ENCODE measurements at regions not wholly inside any gene's neighbourhood (a gene's known extent, or its start where the extent isn't known, plus 50 kb on each side); places are given as distances from the start of the nearest gene placed in this dataset.
A peak's percentile ranks its signal among the peaks of the same experiment; 100 is the strongest.
"Not testable (repeated sequence)": the region's sequence is repeated elsewhere in the genome, so short reads cannot be mapped to it uniquely, and the experiment has no call there.

DNA sequence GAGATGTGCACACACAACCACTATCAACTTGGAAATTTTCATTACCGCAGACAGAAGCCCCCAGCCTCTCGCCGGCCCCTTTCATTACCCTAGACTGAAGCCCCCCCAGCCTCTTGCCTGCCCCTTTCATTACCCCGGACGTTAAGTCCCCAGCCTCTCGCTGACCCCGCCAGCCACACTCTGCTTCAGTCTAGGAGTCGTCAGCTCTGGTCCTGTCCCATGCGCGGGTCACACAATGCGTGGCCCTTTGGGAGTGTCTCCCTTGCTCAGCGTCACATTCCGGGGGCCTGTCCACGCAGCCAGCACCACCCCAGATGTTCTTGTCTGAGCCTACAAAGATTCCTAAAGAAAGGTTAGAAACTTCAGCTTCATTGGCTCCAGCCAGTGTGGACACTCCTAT, 157.7 kb downstream of the LAT start:
- H3K4me3 ChIP-seq (ENCODE audit: low read length in 2 of 2); H3K27me3 ChIP-seq (ENCODE audit: control insufficient read depth in 1 of 2, insufficient read depth in 2 of 2, low read length in 1 of 2); H3K27ac ChIP-seq (ENCODE audit: low read depth in 1 of 2, low read length in 2 of 2); H3K4me1 ChIP-seq (ENCODE audit: control insufficient read depth in 1 of 2, insufficient read depth in 2 of 2, low read length in 2 of 2); intact Hi-C loops (cut with DNase I); H3K9me3 ChIP-seq (ENCODE audit: control insufficient read depth, low read length); H3K36me3 ChIP-seq (ENCODE audit: control insufficient read depth in 1 of 2, insufficient read depth in 2 of 2, low read length in 1 of 2); ATAC-seq (ENCODE audit: low FRiP score): not testable (repeated sequence)
- 78 to 87% methylated on average over 14 of the region's 14 CpGs for WGBS, 2 donors
- peak; percentile 40 to 63 for DNase-seq

DNA sequence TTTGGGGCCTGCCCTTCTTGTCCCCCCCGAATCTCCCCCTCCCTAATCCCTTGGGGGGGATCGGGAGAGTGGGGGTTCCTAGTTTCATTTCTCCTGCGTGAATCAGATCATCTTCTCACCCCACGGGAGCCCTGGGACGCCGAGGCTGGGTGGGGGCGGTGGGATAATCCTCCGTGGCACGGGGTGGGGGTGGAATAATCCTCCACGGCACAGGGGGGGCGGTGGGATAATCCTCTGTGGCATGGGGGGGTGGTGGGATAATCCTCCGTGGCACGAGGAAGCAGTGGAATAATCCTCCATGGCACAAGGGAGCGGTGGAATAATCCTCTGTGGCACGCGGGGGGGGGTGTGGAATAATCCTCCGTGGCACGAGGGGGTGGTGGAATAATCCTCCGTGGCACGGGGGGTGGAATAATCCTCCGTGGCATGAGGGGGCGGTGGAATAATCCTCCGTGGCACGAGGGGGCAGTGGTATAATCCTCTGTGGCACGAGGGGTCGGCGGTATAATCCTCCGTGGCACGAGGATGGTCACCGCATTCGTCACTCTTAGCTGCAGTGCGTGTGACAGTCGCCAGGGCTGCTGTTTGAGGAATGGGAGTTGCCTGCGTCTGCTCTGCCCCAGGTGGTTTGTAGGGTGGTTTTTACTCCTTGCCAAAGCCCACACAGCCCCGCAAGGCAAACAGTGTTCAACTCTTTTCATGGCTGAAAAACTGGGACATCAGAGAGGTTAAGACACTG, 156.9 kb downstream of the LAT start:
- WGBS, 2 donors = 88 to 90% methylated on average over 33 to 35 of the region's 35 CpGs

DNA sequence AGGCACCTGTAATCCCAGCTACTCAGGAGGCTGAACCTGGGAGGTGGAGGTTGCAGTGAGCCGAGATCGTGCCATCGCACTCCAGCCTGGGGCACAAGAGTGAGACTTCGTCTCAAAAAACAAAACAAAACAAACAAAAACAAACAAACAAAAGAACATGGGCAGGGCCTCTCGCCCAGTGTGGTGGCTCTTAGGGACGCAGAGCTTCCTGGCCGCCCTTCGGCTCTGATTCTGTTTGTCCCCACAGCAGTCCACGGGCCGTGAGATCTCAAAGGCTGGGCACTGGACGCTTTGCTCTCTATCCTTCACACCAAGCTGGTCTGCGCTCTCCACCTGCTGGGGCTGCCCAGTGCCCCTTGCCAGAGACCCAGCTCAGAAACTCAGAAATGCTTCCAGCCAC, 156.3 kb downstream of the LAT start:
- peak; percentile 18 to 62 for DNase-seq
- 82 to 93% methylated on average over 10 to 12 of the region's 12 CpGs for WGBS, 2 donors
- H3K27ac ChIP-seq (ENCODE audit: low read depth in 1 of 2, low read length in 2 of 2); H3K27me3 ChIP-seq (ENCODE audit: control insufficient read depth in 1 of 2, insufficient read depth in 2 of 2, low read length in 1 of 2); H3K4me3 ChIP-seq (ENCODE audit: low read length in 2 of 2); H3K36me3 ChIP-seq (ENCODE audit: control insufficient read depth in 1 of 2, insufficient read depth in 2 of 2, low read length in 1 of 2); intact Hi-C loops (cut with DNase I); H3K9me3 ChIP-seq (ENCODE audit: control insufficient read depth, low read length); H3K4me1 ChIP-seq (ENCODE audit: control insufficient read depth in 1 of 2, insufficient read depth in 2 of 2, low read length in 2 of 2); ATAC-seq (ENCODE audit: low FRiP score): not testable (repeated sequence)

More for the DNA sequence above, 156.9 kb downstream of the LAT start:
- Histone ChIP-seq H3K27me3 (ENCODE audit: control insufficient read depth in 1 of 2, insufficient read depth in 2 of 2, low read length in 1 of 2) (no peaks in the 10 kb centered on the region), H3K36me3 (ENCODE audit: control insufficient read depth in 1 of 2, insufficient read depth in 2 of 2, low read length in 1 of 2) (no peaks in the 10 kb centered on the region), H3K4me3 (ENCODE audit: low read length in 2 of 2) (no peak overlapping the region), H3K9me3 (ENCODE audit: control insufficient read depth, low read length) (no peaks in the 10 kb centered on the region), H3K27ac (ENCODE audit: low read depth in 1 of 2, low read length in 2 of 2) (no peak overlapping the region), H3K4me1 (ENCODE audit: control insufficient read depth in 1 of 2, insufficient read depth in 2 of 2, low read length in 2 of 2) (no peaks in the 10 kb centered on the region)
- intact Hi-C loops (cut with DNase I) = no loop called here
- ATAC-seq (ENCODE audit: low FRiP score) (no peak), DNase-seq (peak; percentile 34 to 72)

DNA sequence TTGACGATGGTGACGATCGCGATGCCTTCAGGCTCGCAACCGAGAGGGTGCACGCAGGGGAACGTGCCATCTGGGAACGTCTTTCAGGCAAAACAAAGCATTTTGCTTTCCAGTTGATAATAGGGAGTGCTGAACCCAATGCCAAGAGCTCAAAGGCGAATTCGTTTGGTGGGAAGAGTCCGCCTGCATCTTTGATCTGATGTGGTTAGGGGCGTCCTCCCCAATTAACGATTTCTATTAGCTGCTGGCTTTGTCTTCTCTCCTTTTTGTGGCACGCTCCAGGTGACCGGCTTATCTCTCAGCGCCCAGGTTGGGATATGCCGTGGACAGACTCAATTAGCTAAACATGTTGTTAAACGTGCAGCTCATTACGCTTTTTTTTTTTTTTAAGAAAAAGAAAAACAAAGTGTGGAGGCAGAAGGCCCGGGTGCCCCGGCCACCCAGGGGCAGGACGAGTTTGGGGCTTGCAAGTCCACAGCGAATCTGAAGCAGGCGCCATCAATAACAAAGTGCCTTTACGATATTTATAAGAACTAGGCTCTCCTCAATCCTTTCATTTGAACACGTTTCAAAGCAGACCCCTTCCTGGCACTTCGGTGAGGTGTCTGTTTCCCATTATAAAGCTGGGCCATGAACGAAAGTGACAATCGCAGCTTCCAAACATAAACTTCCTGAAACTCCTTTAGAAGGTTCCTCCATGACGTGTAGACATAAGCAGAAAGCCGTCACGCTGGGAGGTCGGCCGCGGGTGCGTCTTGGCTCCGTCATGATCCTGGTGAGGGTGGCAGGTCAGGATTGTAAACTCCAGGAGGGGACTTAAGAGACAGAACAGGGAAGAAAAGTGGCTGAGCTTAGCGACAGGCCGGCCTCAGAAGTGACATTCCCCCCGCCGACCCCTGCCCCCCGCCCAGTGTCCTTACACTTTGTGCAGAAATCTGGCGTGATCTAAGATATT, 155.3 kb downstream of the LAT start:
- H3K27ac ChIP-seq (ENCODE audit: low read depth in 1 of 2, low read length in 2 of 2); ATAC-seq (ENCODE audit: low FRiP score); H3K9me3 ChIP-seq (ENCODE audit: control insufficient read depth, low read length); H3K36me3 ChIP-seq (ENCODE audit: control insufficient read depth in 1 of 2, insufficient read depth in 2 of 2, low read length in 1 of 2); H3K27me3 ChIP-seq (ENCODE audit: control insufficient read depth in 1 of 2, insufficient read depth in 2 of 2, low read length in 1 of 2); intact Hi-C loops (cut with DNase I); H3K4me3 ChIP-seq (ENCODE audit: low read length in 2 of 2); H3K4me1 ChIP-seq (ENCODE audit: control insufficient read depth in 1 of 2, insufficient read depth in 2 of 2, low read length in 2 of 2): not testable (repeated sequence)
- peak; percentile 45 to 72 for DNase-seq
- WGBS, 2 donors = 58 to 75% methylated on average over 40 to 44 of the region's 44 CpGs

DNA sequence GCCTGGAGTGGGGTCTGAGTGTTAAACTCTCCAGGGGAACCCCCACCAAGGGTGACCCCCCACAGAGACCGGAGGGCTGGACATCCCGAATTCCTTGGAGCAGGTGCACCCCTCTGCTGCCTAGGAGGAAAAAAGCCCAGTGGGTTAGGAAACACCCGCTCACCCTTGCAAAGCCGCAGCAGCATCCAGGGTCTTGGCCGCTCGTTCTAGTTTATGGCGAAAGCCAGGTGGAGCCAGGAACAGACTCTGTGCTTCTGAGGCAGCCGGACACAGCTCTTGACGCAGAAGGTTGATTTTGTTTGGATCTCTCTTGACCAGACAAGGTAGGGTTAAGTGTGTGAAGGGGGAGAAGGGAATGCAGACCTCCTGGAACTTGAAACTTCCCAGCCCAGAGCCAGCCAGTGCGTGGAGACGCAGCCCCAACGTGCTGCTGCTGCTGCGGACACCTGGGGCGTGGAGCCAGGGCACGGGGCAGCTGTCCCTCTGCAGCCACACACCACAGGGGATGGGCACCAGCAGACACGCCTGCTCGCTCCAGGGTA, 154.5 kb downstream of the LAT start:
- WGBS, 2 donors = 42 to 67% methylated on average over 17 of the region's 17 CpGs
- Histone ChIP-seq H3K9me3 (ENCODE audit: control insufficient read depth, low read length) (no peaks in the 10 kb centered on the region), H3K27me3 (ENCODE audit: control insufficient read depth in 1 of 2, insufficient read depth in 2 of 2, low read length in 1 of 2) (no peaks in the 10 kb centered on the region), H3K36me3 (ENCODE audit: control insufficient read depth in 1 of 2, insufficient read depth in 2 of 2, low read length in 1 of 2) (no peaks in the 10 kb centered on the region), H3K4me1 (ENCODE audit: control insufficient read depth in 1 of 2, insufficient read depth in 2 of 2, low read length in 2 of 2) (no peaks in the 10 kb centered on the region), H3K27ac (ENCODE audit: low read depth in 1 of 2, low read length in 2 of 2) (no peak overlapping the region), H3K4me3 (ENCODE audit: low read length in 2 of 2) (no peak overlapping the region)
- ATAC-seq (ENCODE audit: low FRiP score) (peak; percentile 13), DNase-seq (peak; percentile 45 to 54)
- intact Hi-C loops (cut with DNase I) = no loop called here

DNA sequence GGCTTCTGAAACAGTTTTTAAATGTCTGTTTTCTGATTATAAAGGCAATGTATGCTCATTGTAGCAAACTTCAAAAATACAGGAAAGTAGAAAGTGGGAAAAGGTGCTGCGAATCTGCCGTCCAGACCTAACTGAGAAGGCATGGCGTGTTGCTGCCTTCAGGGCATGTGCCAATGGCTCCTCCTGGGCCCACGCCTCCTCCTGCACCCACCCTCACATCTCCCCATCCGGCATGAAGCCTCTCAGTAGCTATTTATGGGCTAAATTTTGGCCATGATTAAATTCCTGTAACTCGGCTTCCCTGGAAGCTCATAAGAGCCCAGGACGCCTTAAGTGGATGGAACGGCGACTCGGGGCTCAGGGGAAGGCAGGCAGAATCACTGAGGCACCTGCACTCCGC, 153.8 kb downstream of the LAT start:
- H3K4me3 ChIP-seq (ENCODE audit: low read length in 2 of 2); H3K36me3 ChIP-seq (ENCODE audit: control insufficient read depth in 1 of 2, insufficient read depth in 2 of 2, low read length in 1 of 2); intact Hi-C loops (cut with DNase I); ATAC-seq (ENCODE audit: low FRiP score); H3K27me3 ChIP-seq (ENCODE audit: control insufficient read depth in 1 of 2, insufficient read depth in 2 of 2, low read length in 1 of 2); H3K9me3 ChIP-seq (ENCODE audit: control insufficient read depth, low read length); H3K27ac ChIP-seq (ENCODE audit: low read depth in 1 of 2, low read length in 2 of 2); H3K4me1 ChIP-seq (ENCODE audit: control insufficient read depth in 1 of 2, insufficient read depth in 2 of 2, low read length in 2 of 2): not testable (repeated sequence)
- WGBS, 2 donors = 73 to 81% methylated on average over 11 of the region's 11 CpGs
- DNase-seq = peak in 1 of 2 donors; percentile 8

DNA sequence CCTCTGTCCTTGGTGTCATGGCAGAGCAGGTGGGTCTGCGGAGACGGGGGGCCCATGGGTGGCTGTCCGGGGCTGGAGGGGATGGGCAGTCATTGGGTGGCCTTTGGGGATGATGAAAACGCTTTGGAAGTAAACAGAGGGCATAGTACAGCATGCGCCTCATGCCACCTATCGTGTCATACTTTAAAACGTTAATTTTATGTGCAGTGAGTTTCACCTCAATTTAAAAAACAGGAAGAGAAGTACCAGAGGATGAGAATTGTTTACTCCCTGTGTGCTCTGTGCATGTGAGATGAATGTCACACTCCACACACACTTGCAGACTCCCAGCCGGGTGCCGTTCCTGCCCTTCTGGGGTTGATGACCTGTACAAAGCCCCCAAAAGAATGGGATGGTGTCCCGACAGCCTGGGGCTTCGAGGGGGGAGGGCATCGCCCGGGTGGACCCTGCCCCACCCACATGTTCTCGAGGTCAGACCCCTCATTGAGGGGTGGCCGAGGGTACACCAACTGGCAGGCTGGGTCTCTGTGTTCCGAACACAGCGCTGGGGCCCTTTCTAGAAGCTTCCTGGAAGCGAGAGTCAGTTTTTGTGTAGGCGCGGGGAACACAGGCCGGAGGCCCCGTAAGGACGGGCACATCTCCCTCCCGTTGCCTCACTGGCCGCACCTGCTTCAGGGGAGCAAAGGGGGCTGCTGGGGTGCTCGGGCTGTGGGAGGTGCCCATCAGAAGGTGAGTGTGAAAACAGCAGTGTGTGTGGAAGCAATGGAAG, 153.2 kb downstream of the LAT start:
- intact Hi-C loops (cut with DNase I); ATAC-seq (ENCODE audit: low FRiP score); H3K36me3 ChIP-seq (ENCODE audit: control insufficient read depth in 1 of 2, insufficient read depth in 2 of 2, low read length in 1 of 2); H3K27ac ChIP-seq (ENCODE audit: low read depth in 1 of 2, low read length in 2 of 2); H3K4me1 ChIP-seq (ENCODE audit: control insufficient read depth in 1 of 2, insufficient read depth in 2 of 2, low read length in 2 of 2); H3K9me3 ChIP-seq (ENCODE audit: control insufficient read depth, low read length); H3K27me3 ChIP-seq (ENCODE audit: control insufficient read depth in 1 of 2, insufficient read depth in 2 of 2, low read length in 1 of 2); H3K4me3 ChIP-seq (ENCODE audit: low read length in 2 of 2): not testable (repeated sequence)
- WGBS, 2 donors = 87% methylated on average over 26 of the region's 26 CpGs
- DNase-seq = peak; percentile 30 to 41

DNA sequence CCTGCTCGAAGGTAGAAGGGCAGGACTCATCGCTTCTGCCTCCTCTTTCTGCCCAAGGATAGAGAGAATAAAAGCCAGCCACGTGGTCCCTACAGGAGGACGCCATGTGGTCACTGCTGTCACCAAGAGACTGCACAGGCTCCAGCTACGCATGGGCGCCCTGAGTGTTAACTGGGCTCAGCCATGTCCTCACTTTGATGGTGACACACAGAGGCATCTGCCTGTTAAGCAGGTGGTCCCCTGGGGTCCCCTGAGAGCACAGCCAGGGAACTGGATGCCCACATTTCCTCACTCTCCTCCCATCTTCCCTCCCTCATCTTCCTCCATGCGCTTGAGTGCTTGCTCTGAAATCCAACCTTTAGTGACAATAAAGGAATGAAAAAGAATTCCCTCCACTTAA, 152.6 kb downstream of the LAT start:
- H3K36me3 ChIP-seq (ENCODE audit: control insufficient read depth in 1 of 2, insufficient read depth in 2 of 2, low read length in 1 of 2); ATAC-seq (ENCODE audit: low FRiP score); H3K4me1 ChIP-seq (ENCODE audit: control insufficient read depth in 1 of 2, insufficient read depth in 2 of 2, low read length in 2 of 2); H3K9me3 ChIP-seq (ENCODE audit: control insufficient read depth, low read length); intact Hi-C loops (cut with DNase I); H3K27me3 ChIP-seq (ENCODE audit: control insufficient read depth in 1 of 2, insufficient read depth in 2 of 2, low read length in 1 of 2); H3K27ac ChIP-seq (ENCODE audit: low read depth in 1 of 2, low read length in 2 of 2); H3K4me3 ChIP-seq (ENCODE audit: low read length in 2 of 2): not testable (repeated sequence)
- 77 to 81% methylated on average over 7 of the region's 7 CpGs for WGBS, 2 donors
- peak; percentile 17 to 22 for DNase-seq

All from aorta (tissue), 5 donors.